OCI-LY1 (cell line): ENCODE measurements at regions not wholly inside any gene's neighbourhood (a gene's known extent, or its start where the extent isn't known, plus 50 kb on each side); places are given as distances from the start of the nearest gene placed in this dataset.

Source experiments
- CTCF ChIP-seq: fragments of 200-600 bp; sonication (generic), shearing (Covaris generic); IDR thresholded peaks from 2 replicates; pipeline ENCODE4 v1.5.1; 2017; ENCODE audit warnings: mild to moderate bottlenecking, antibody characterized with exemption, low read length, moderate library complexity, mixed read lengths
- EZH2 ChIP-seq: fragments of 200-600 bp; sonication (generic), shearing (Covaris generic); IDR thresholded peaks from 2 replicates; pipeline ENCODE4 v1.8.0; 2017; ENCODE audit warnings: borderline replicate concordance, mixed run types, mild to moderate bottlenecking, antibody characterized with exemption, low read length, moderate library complexity, mixed read lengths

GRCh38 chr18:22024924-22025323 is 144.5 kb upstream of the GATA6 start:
- no peak for TF ChIP-seq CTCF
- no peak for TF ChIP-seq EZH2
